H1 (cell line): ENCODE measurements at regions not wholly inside any gene's neighbourhood (a gene's known extent, or its start where the extent isn't known, plus 50 kb on each side); places are given as distances from the start of the nearest gene placed in this dataset.
A peak's percentile ranks its signal among the peaks of the same experiment; 100 is the strongest.

Experiments
- CTCF ChIA-PET: fragments of 300-600 bp; sonication (Branson Sonifier 250); formaldehyde crosslinking; loops from one replicate; lab custom pipeline; 2021; ENCODE audit not compliant: partially characterized antibody; lab: Charles Lee
- POLR2A ChIA-PET: fragments of 300-600 bp; sonication (Branson Sonifier 250); formaldehyde crosslinking; loops from one replicate; lab custom pipeline; 2021; ENCODE audit warnings: inconsistent platforms; ENCODE audit not compliant: partially characterized antibody; lab: Charles Lee
- DNase-seq, 2 experiments: peaks; one replicate each; pipeline versions ENCODE4 v3.0.0 to v3.0.0-alpha.2; 2010 to 2022; ENCODE audit warnings: low spot score in 2 of 2, low read depth in 1 of 2, mixed read lengths in 1 of 2
- FAIRE-seq: peaks from 2 replicates; lab custom pipeline; 2011; peaks lifted over from hg19 to GRCh38; lab: Jason Lieb, UNC
- H2AFZ ChIP-seq: 2 replicates; pipeline ENCODE4 v1.8.1; 2012; ENCODE audit warnings: low read length, inconsistent platforms
- H2AK5ac ChIP-seq: 2 replicates; pipeline ENCODE4 v1.6.1; 2013; ENCODE audit warnings: low read depth, low read length
- H2BK120ac ChIP-seq: replicated peaks from 2 replicates; pipeline ENCODE3; 2013; ENCODE audit warnings: low read depth, low read length, inconsistent platforms
- H2BK12ac ChIP-seq: 2 replicates; pipeline ENCODE4 v1.6.1; 2013; ENCODE audit warnings: low read depth, low read length
- H2BK15ac ChIP-seq: 2 replicates; pipeline ENCODE4 v1.6.1; 2013; ENCODE audit warnings: low read length
- H2BK20ac ChIP-seq: 2 replicates; pipeline ENCODE4 v1.6.1; 2013; ENCODE audit warnings: low read length
- H2BK5ac ChIP-seq: 2 replicates; pipeline ENCODE4 v1.6.1; 2013; ENCODE audit warnings: low read depth, low read length
- H3K14ac ChIP-seq: 2 replicates; pipeline ENCODE4 v1.6.1; 2013; ENCODE audit warnings: inconsistent platforms; ENCODE audit not compliant: insufficient read length
- H3K18ac ChIP-seq: 2 replicates; pipeline ENCODE4 v1.6.1; 2013; ENCODE audit warnings: low read length; ENCODE audit errors: extremely low read depth
- H3K23ac ChIP-seq: 2 replicates; pipeline ENCODE4 v1.6.1; 2013; ENCODE audit warnings: inconsistent platforms; ENCODE audit not compliant: insufficient read length
- H3K23me2 ChIP-seq: 2 replicates; pipeline ENCODE4 v1.6.1; 2013; ENCODE audit warnings: low read depth, low read length
- H3K27ac ChIP-seq: 2 replicates; pipeline ENCODE4 v1.6.1; 2011; ENCODE audit warnings: low read depth, low read length, inconsistent platforms
- H3K27me3 ChIP-seq, 4 experiments: replicated peaks in 1 of 4; 1 replicate in 1 of 4; 2 replicates in 3 of 4; pipeline versions ENCODE4 v1.6.1 to v1.8.1; 2011 to 2013; ENCODE audit warnings: low read length in 3 of 4, mild to moderate bottlenecking in 3 of 4, inconsistent platforms in 2 of 4, mixed read lengths in 2 of 4, moderate library complexity in 1 of 4; ENCODE audit not compliant: control insufficient read depth in 3 of 4, insufficient read depth in 3 of 4; ENCODE audit errors: extremely low read depth in 1 of 4
- H3K36me3 ChIP-seq, 4 experiments: 2 replicates each; pipeline versions ENCODE4 v1.6.1 to v1.8.1; 2011 to 2013; ENCODE audit warnings: mild to moderate bottlenecking in 4 of 4, low read length in 3 of 4, moderate library complexity in 2 of 4, control low read depth in 1 of 4, inconsistent platforms in 1 of 4; ENCODE audit not compliant: insufficient read depth in 4 of 4, control insufficient read depth in 2 of 4
- H3K4ac ChIP-seq: replicated peaks from 2 replicates; pipeline ENCODE3; 2013; ENCODE audit warnings: low read length, low read depth, mixed read lengths, inconsistent platforms; ENCODE audit not compliant: insufficient read length
- H3K4me1 ChIP-seq, 4 experiments: replicated peaks in 1 of 4; 1 replicate in 1 of 4; 2 replicates in 3 of 4; pipeline versions ENCODE4 v1.6.1 to v1.8.1; 2011 to 2013; ENCODE audit warnings: low read length in 3 of 4, inconsistent platforms in 2 of 4, mixed read lengths in 1 of 4; ENCODE audit not compliant: insufficient read depth in 4 of 4, control insufficient read depth in 3 of 4
- H3K4me2 ChIP-seq, 2 experiments: 2 replicates each; pipeline versions ENCODE4 v1.6.1 to v1.8.1; 2011 to 2013; ENCODE audit warnings: low read depth in 2 of 2, low read length in 2 of 2, control low read depth in 1 of 2, inconsistent platforms in 1 of 2, mild to moderate bottlenecking in 1 of 2; ENCODE audit not compliant: insufficient read depth in 1 of 2
- H3K4me3 ChIP-seq, 4 experiments: fragments of 200-600, 300-600 bp in 1 of 4; sonication (generic), shearing (Covaris generic), sonication (Bioruptor Twin) in 1 of 4; 2 replicates each; pipeline versions ENCODE4 v1.5.1 to v1.8.1; 2011 to 2016; ENCODE audit warnings: low read length in 4 of 4, low read depth in 3 of 4, control low read depth in 2 of 4, inconsistent platforms in 2 of 4, mild to moderate bottlenecking in 2 of 4, mixed read lengths in 1 of 4, moderate library complexity in 1 of 4; ENCODE audit not compliant: insufficient read depth in 2 of 4; ENCODE audit errors: extremely low read depth in 1 of 4
- H3K56ac ChIP-seq: replicated peaks from 2 replicates; pipeline ENCODE3; 2013; ENCODE audit warnings: low read depth, mild to moderate bottlenecking, mixed read lengths, low read length, inconsistent platforms; ENCODE audit not compliant: insufficient read length
- H3K79me1 ChIP-seq: 2 replicates; pipeline ENCODE4 v1.6.1; 2013; ENCODE audit warnings: low read depth, low read length, control low read depth
- H3K79me2 ChIP-seq, 2 experiments: 2 replicates each; pipeline versions ENCODE4 v1.6.1 to v1.8.1; 2012 to 2013; ENCODE audit warnings: low read length in 2 of 2, mild to moderate bottlenecking in 2 of 2, inconsistent platforms in 1 of 2; ENCODE audit not compliant: insufficient read depth in 2 of 2, control insufficient read depth in 1 of 2
- H3K9ac ChIP-seq, 4 experiments: replicated peaks in 1 of 4; 1 replicate in 1 of 4; 2 replicates in 3 of 4; pipeline versions ENCODE4 v1.6.1 to v1.8.1; 2011 to 2013; ENCODE audit warnings: low read depth in 3 of 4, low read length in 3 of 4, control low read depth in 2 of 4, mild to moderate bottlenecking in 2 of 4, moderate library complexity in 2 of 4, inconsistent platforms in 1 of 4; ENCODE audit errors: extremely low read depth in 1 of 4
- H3K9me3 ChIP-seq, 2 experiments: 2 replicates each; pipeline versions ENCODE4 v1.6.1 to v1.8.1; 2012 to 2013; ENCODE audit warnings: mild to moderate bottlenecking in 2 of 2, moderate library complexity in 2 of 2, control low read depth in 1 of 2, inconsistent platforms in 1 of 2, low read depth in 1 of 2, low read length in 1 of 2, mixed read lengths in 1 of 2; ENCODE audit not compliant: insufficient read depth in 2 of 2
- H4K20me1 ChIP-seq, 2 experiments: replicated peaks in 1 of 2; 2 replicates each; pipeline versions ENCODE3 to v1.8.1; 2011 to 2013; ENCODE audit warnings: inconsistent platforms in 2 of 2, low read length in 2 of 2, mild to moderate bottlenecking in 1 of 2; ENCODE audit not compliant: insufficient read depth in 2 of 2, control insufficient read depth in 1 of 2
- H4K5ac ChIP-seq: 2 replicates; pipeline ENCODE4 v1.6.1; 2013; ENCODE audit warnings: low read length, low read depth, mixed read lengths, inconsistent platforms; ENCODE audit not compliant: insufficient read length
- H4K8ac ChIP-seq: 2 replicates; pipeline ENCODE4 v1.8.0; 2013; ENCODE audit warnings: mild to moderate bottlenecking, moderate library complexity, low read length, inconsistent platforms; ENCODE audit not compliant: insufficient read depth; ENCODE audit errors: extremely low read depth
- H4K91ac ChIP-seq: replicated peaks from 2 replicates; pipeline ENCODE3; 2013; ENCODE audit warnings: low read length, mixed read lengths, inconsistent platforms; ENCODE audit not compliant: insufficient read length
- CTBP2 ChIP-seq: IDR thresholded peaks from 2 replicates; pipeline ENCODE4 v1.7.0; 2011; ENCODE audit warnings: borderline replicate concordance, mild to moderate bottlenecking, moderate library complexity, mixed read lengths, low read length; ENCODE audit not compliant: insufficient read depth, insufficient read length
- KDM4A ChIP-seq: IDR thresholded peaks from one replicate; pipeline ENCODE4 v1.7.1; 2012; ENCODE audit warnings: low read depth, mild to moderate bottlenecking, moderate library complexity, low read length, inconsistent platforms; ENCODE audit not compliant: severe bottlenecking
- NRF1 ChIP-seq: IDR thresholded peaks from 2 replicates; pipeline ENCODE4 v1.6.1; 2011; ENCODE audit warnings: mild to moderate bottlenecking, low read depth, low read length, improper control_type of control experiment
- YY1 ChIP-seq: IDR thresholded peaks from 2 replicates; pipeline ENCODE4 v1.6.1; 2011; ENCODE audit warnings: low read depth, mild to moderate bottlenecking, low read length
- WGBS, 2 experiments: shearing (Covaris generic) in 1 of 2; methylation state at CpG; one replicate each; pipeline versions ENCODE4 v1.1.6 to v1.1.7; 2013 to 2015; ENCODE audit warnings: low lambda C conversion rate in 2 of 2, mixed read lengths in 2 of 2, inconsistent platforms in 1 of 2, low coverage in 1 of 2, missing lambda C conversion rate in 1 of 2; ENCODE audit not compliant: insufficient replicate concordance in 2 of 2, insufficient coverage in 1 of 2, insufficient read length in 1 of 2; ENCODE audit errors: extremely low coverage in 1 of 2, missing lambda C conversion rate in 1 of 2; 5-methylcytosine and 5-hydroxymethylcytosine counted together

DNA sequence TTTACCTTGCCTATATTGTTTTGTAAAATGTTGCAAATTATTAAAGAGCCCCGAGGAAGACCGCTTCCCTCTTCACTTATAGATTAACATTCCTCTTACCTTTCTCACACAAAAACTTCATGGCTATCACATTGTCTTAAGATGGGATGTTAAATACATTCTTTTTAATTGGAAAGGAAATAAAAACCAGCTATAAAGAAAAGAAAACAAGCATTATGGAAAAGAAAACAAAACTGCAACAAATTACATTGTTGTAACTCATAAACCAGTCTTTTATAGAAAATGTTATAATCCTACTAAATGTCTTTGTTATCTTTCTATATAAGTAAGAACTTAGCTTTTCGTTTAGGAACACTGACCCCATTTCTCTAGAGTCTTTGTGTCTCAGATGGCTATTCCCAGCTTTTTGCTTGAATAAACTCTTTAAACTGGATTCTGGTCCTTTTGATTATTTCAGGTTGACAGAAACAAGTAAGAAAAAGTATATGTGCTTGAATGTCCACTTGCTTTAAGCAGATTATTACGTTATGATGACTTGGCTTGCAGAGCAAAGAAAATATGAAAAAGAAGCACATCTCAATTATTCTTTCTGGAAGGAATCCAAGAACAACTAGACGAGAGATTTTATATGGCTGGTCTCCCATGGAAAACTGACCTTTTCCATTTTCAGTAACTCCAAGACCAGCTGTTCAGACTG is 128.2 kb downstream of the AKR1D1 start:
- H3K9me3 ChIP-seq: no peaks in the 10 kb centered on the region
- H2BK5ac ChIP-seq: peak overlapping the region; percentile 99; the same call in 1 of the 2 replicates
- H3K4me1 ChIP-seq: peaks cover 14 to 39% (median 30%) of the 10 kb centered on the region in 4 experiments
- POLR2A ChIA-PET: interaction anchor here (0.8 to 2.8 kb wide), 7 partner anchors 21 to 255 kb away, joined by 3 to 16 read pairs (median 3); partner anchors contain the start of genes CREB3L2 and TRIM24
- H4K20me1 ChIP-seq: no peaks in the 10 kb centered on the region
- peak overlapping the region; percentile 58 for H4K91ac ChIP-seq
- no peaks in the 10 kb centered on the region for H3K79me1 ChIP-seq
- no peaks in the 10 kb centered on the region; a peak in 2 of 7 replicates for H3K27me3 ChIP-seq
- FAIRE-seq (no peak), DNase-seq (no peak)
- 40% methylated on average over 5 of the region's 5 CpGs; no CpG with 5 or more reads in 1 of the 2 experiments for WGBS, 2 experiments
- H3K23ac ChIP-seq: no peak overlapping the region
- peak overlapping the region; percentile 98 for H2BK120ac ChIP-seq
- no peak overlapping the region; the same call in 1 of the 2 replicates for H2AK5ac ChIP-seq
- H3K4ac ChIP-seq: no peak overlapping the region
- H2BK20ac ChIP-seq: no peak overlapping the region
- no peaks in the 10 kb centered on the region for H3K36me3 ChIP-seq
- peak overlapping the region; percentile 48; the same call in 1 of the 2 replicates for H3K27ac ChIP-seq
- no peak overlapping the region for H3K14ac ChIP-seq
- peak overlapping the region in 1 of 4 experiments; percentile 43; a peak in 1 of 7 replicates for H3K9ac ChIP-seq
- peak overlapping the region; percentile 88; the same call in 1 of the 2 replicates for H3K18ac ChIP-seq
- H3K4me3 ChIP-seq: no peak overlapping the region
- H3K56ac ChIP-seq: no peak overlapping the region
- H3K79me2 ChIP-seq: no peaks in the 10 kb centered on the region
- H4K8ac ChIP-seq: no peak overlapping the region
- TF ChIP-seq KDM4A: no peak
- TF ChIP-seq CTBP2: no peak
- TF ChIP-seq NRF1: no peak
- TF ChIP-seq YY1: no peak
- H4K5ac ChIP-seq: peak overlapping the region; percentile 98
- CTCF ChIA-PET: interaction anchor here (0.7 kb wide), 1 partner anchor 124 kb away, joined by 4 read pairs; no protein-coding TSS in a partner anchor
- H2AFZ ChIP-seq: no peak overlapping the region
- H3K4me2 ChIP-seq: peak overlapping the region in 1 of 2 experiments; percentile 19; a peak in 1 of 4 replicates
- no peak overlapping the region; the same call in 1 of the 2 replicates for H2BK12ac ChIP-seq
- no peaks in the 10 kb centered on the region for H3K23me2 ChIP-seq
- H2BK15ac ChIP-seq: no peak overlapping the region
